ENCODE measurements at regions not wholly inside any gene's neighbourhood (a gene's known extent, or its start where the extent isn't known, plus 50 kb on each side); places are given as distances from the start of the nearest gene placed in this dataset.

GRCh38 chr1:30300669-30301068 lies 422.7 kb downstream of the MATN1 start:
- Histone ChIP-seq H3K27ac (no peak overlapping the region), H3K36me3 (no peaks in the 10 kb centered on the region), H3K9me3 (peaks cover 0 to 12% (median 0%) of the 10 kb centered on the region in 11 donors), H3K4me3 (no peak overlapping the region), H3K4me1 (no peaks in the 10 kb centered on the region), H3K27me3 (peaks cover 0 to 63% (median 44%) of the 10 kb centered on the region in 7 donors)
- 22 to 27% methylated on average over 5 of the region's 5 CpGs for WGBS, 2 donors
- TF ChIP-seq, protein P1, sequence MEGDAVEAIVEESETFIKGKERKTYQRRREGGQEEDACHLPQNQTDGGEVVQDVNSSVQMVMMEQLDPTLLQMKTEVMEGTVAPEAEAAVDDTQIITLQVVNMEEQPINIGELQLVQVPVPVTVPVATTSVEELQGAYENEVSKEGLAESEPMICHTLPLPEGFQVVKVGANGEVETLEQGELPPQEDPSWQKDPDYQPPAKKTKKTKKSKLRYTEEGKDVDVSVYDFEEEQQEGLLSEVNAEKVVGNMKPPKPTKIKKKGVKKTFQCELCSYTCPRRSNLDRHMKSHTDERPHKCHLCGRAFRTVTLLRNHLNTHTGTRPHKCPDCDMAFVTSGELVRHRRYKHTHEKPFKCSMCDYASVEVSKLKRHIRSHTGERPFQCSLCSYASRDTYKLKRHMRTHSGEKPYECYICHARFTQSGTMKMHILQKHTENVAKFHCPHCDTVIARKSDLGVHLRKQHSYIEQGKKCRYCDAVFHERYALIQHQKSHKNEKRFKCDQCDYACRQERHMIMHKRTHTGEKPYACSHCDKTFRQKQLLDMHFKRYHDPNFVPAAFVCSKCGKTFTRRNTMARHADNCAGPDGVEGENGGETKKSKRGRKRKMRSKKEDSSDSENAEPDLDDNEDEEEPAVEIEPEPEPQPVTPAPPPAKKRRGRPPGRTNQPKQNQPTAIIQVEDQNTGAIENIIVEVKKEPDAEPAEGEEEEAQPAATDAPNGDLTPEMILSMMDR (IDR thresholded peaks at IDR 0.05), result no peak
- ATAC-seq, result no peak
- DNase-seq, result no peak
- intact Hi-C loops (cut with DNase I), result no loop called here

- no peak for ATAC-seq
- H3K27me3 ChIP-seq, result peaks cover 0 to 60% (median 38%) of the 10 kb centered on the region in 7 donors
- 93 to 97% methylated on average over 2 of the region's 2 CpGs for WGBS, 2 donors
- intact Hi-C loops (cut with DNase I), result no loop called here
- no peak overlapping the region for H3K27ac ChIP-seq
- no peak overlapping the region for H3K4me3 ChIP-seq
- peaks cover 0 to 17% (median 0%) of the 10 kb centered on the region in 11 donors for H3K9me3 ChIP-seq
- no peaks in the 10 kb centered on the region for H3K36me3 ChIP-seq
- TF ChIP-seq, protein P1 (IDR thresholded peaks at IDR 0.05), result no peak
- no peak for DNase-seq
- H3K4me1 ChIP-seq, result no peaks in the 10 kb centered on the region
Observed at GRCh38 chr1:30299393-30299792, 424.0 kb downstream of the MATN1 start.

DNA sequence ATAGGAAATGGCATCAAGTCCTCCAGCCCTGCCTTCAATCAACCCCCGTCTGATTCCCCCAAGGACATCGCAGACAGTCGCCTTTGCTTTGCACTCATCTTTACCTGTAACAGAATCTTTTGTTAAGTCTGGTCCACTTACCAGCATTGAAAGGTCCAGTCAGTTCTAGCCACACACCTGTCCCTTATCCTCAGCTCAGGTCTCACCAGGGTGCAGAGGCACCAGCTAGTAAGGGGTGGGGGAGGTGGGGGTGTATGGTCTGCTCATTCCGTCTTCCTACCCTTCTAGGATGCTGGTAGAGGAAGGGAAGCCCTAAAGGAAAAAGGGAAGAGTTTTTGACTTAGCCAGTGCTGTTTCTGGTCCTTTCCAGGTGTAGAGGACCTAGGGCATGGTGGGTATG lies 427.7 kb downstream of the MATN1 start:
- H3K9me3 ChIP-seq, result peaks cover 0 to 24% (median 0%) of the 10 kb centered on the region in 11 donors
- DNase-seq (no peak), ATAC-seq (no peak)
- H3K27ac ChIP-seq, result no peak overlapping the region
- WGBS, 2 donors, result 81 to 85% methylated on average over 4 of the region's 4 CpGs
- no peaks in the 10 kb centered on the region for H3K36me3 ChIP-seq
- intact Hi-C loops (cut with DNase I), result no loop called here
- TF ChIP-seq, protein P1 (IDR thresholded peaks at IDR 0.05), result no peak
- no peak overlapping the region for H3K4me3 ChIP-seq
- H3K27me3 ChIP-seq, result peaks cover 0 to 69% (median 29%) of the 10 kb centered on the region in 7 donors
- H3K4me1 ChIP-seq, result no peaks in the 10 kb centered on the region

- peaks cover 0 to 24% (median 0%) of the 10 kb centered on the region in 11 donors for H3K9me3 ChIP-seq
- no peak for DNase-seq
- H3K36me3 ChIP-seq, result no peaks in the 10 kb centered on the region
- no peak overlapping the region for H3K27ac ChIP-seq
- WGBS, 2 donors, result 88 to 90% methylated on average over 2 of the region's 2 CpGs
- intact Hi-C loops (cut with DNase I), result no loop called here
- no peak overlapping the region for H3K4me3 ChIP-seq
- no peaks in the 10 kb centered on the region for H3K4me1 ChIP-seq
- H3K27me3 ChIP-seq, result peaks cover 0 to 65% (median 25%) of the 10 kb centered on the region in 7 donors
- ATAC-seq, result no peak
- TF ChIP-seq, protein P1 (IDR thresholded peaks at IDR 0.05), result no peak
Observed at GRCh38 chr1:30295266-30295665, 428.1 kb downstream of the MATN1 start.

Data from heart right ventricle (tissue), 16 donors.